HG03565 (cell line): ENCODE measurements at regions not wholly inside any gene's neighbourhood (a gene's known extent, or its start where the extent isn't known, plus 50 kb on each side); places are given as distances from the start of the nearest gene placed in this dataset.

Source experiments
- ATAC-seq: cut with Tn5 transposase; IDR thresholded peaks from one replicate; pipeline ENCODE4 v1.9.1; 2021; ENCODE audit warnings: mild to moderate bottlenecking, moderate library complexity; ENCODE audit not compliant: unreplicated experiment

GRCh38 chr9:106404137-106404536 lies 458.8 kb upstream of the ZNF462 start:
- no peak for ATAC-seq

- ATAC-seq, result no peak
These were observed 457.0 kb upstream of the ZNF462 start for GRCh38 chr9:106405871-106406435.

- no peak for ATAC-seq
These were observed 448.9 kb upstream of the ZNF462 start for GRCh38 chr9:106414042-106414441.

- ATAC-seq, result no peak
These were observed 445.3 kb upstream of the ZNF462 start for GRCh38 chr9:106417685-106418084.

- no peak for ATAC-seq
These were observed 443.1 kb upstream of the ZNF462 start for GRCh38 chr9:106419829-106420228.

- ATAC-seq, result peak; percentile 70
These were observed 442.4 kb upstream of the ZNF462 start for GRCh38 chr9:106420511-106420944.

GRCh38 chr9:106421772-106422171 lies 441.2 kb upstream of the ZNF462 start:
- peak; percentile 55 for ATAC-seq

GRCh38 chr9:106423575-106423974 lies 439.4 kb upstream of the ZNF462 start:
- no peak for ATAC-seq

- no peak for ATAC-seq
These were observed 430.3 kb upstream of the ZNF462 start for GRCh38 chr9:106432631-106433030.

- no peak for ATAC-seq
These were observed 424.0 kb upstream of the ZNF462 start for GRCh38 chr9:106438928-106439327.

GRCh38 chr9:106441283-106441682 lies 421.7 kb upstream of the ZNF462 start:
- no peak for ATAC-seq

- no peak for ATAC-seq
These were observed 419.4 kb upstream of the ZNF462 start for GRCh38 chr9:106443520-106443919.

GRCh38 chr9:106445107-106445506 lies 417.9 kb upstream of the ZNF462 start:
- no peak for ATAC-seq

- ATAC-seq, result no peak
These were observed 413.5 kb upstream of the ZNF462 start for GRCh38 chr9:106449336-106449927.

GRCh38 chr9:106450549-106450948 lies 412.4 kb upstream of the ZNF462 start:
- ATAC-seq, result no peak

GRCh38 chr9:106451223-106451622 lies 411.7 kb upstream of the ZNF462 start:
- ATAC-seq, result no peak

- no peak for ATAC-seq
These were observed 406.4 kb upstream of the ZNF462 start for GRCh38 chr9:106456581-106456980.

- ATAC-seq, result no peak
These were observed 395.7 kb upstream of the ZNF462 start for GRCh38 chr9:106467113-106467864.

GRCh38 chr9:106467865-106468164 lies 395.2 kb upstream of the ZNF462 start:
- no peak for ATAC-seq

- peak; percentile 67 for ATAC-seq
These were observed 394.5 kb upstream of the ZNF462 start for GRCh38 chr9:106468431-106468830.

GRCh38 chr9:106478312-106478711 lies 384.7 kb upstream of the ZNF462 start:
- no peak for ATAC-seq

- no peak for ATAC-seq
These were observed 384.2 kb upstream of the ZNF462 start for GRCh38 chr9:106478727-106479126.
